ENCODE measurements at regions not wholly inside any gene's neighbourhood (a gene's known extent, or its start where the extent isn't known, plus 50 kb on each side); places are given as distances from the start of the nearest gene placed in this dataset.

DNA sequence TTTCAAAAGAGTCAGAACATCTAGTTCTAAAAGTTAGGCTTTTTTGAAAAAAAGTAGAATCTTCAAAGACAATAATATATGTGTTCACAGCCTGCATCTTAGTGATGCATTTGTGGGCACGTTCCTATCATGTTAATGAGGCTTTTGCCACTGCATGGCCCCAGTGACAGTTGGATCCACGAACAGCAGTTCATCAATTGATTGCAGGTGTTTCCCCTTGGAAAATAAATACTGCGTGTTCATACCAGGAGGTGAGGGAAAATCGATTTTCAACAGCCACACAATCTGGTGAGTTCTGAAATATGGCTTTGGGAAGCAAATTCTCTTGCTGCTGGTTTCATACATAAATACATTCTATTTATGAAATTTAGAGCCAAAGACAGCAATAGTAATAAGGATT, 343.8 kb upstream of the SLC10A2 start:
- no peak for TF ChIP-seq EZH2 (IDR thresholded peaks at IDR 0.05; ENCODE audit: insufficient read depth, poor library complexity, severe bottlenecking)
- no peak for TF ChIP-seq EZH2phosphoT487 (IDR thresholded peaks at IDR 0.05; ENCODE audit: insufficient read depth, low read depth)
